ENCODE measurements at regions not wholly inside any gene's neighbourhood (a gene's known extent, or its start where the extent isn't known, plus 50 kb on each side); places are given as distances from the start of the nearest gene placed in this dataset.

DNA sequence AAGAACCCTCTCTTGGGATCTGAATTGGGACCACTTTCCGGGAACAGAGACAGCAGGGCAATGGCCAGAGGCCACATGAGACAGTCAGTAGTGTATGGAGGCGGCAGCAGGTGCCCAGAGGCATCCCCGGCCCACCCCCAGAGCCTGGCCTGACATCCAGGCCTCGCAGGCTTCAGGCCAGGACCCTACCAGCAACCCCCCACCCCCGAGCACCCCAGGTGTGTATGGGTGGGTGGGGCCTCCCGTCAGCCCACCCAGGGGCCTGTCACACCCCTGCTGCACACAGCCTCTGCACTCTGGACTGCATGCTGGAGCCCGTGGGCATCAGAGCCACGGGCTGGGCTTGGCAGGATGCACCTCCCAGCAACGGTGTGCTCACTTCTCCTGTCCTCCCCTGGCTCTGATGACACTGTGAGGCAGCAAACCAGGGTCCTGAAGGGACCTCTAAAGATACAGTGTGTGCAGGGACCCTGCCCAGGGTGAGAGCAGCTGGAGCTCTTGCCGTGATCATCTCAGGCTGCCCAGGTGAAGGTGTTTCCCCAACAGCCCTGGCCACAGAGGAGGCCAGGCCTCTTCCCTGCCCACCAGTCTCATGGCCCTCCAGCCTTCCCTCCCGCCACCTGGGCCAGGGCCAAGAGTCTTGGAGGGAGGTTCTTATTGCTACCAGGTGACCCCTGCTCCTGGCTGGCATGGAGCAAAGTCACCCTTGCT lies 88.8 kb upstream of the SEPTIN5 start:
- Histone ChIP-seq H3K27me3 (ENCODE audit: control insufficient read depth, insufficient read depth, low read length) (peaks cover 35% of the 10 kb centered on the region), H3K4me3 (ENCODE audit: low read depth, low read length) (no peak overlapping the region), H3K27ac (ENCODE audit: low read depth, low read length) (no peak overlapping the region), H3K9me3 (ENCODE audit: control insufficient read depth, insufficient read depth, low read length) (no peaks in the 10 kb centered on the region)
- ChIA-PET POLR2A (no interaction called here), CTCF (no interaction called here)
- TF ChIP-seq, protein P1, sequence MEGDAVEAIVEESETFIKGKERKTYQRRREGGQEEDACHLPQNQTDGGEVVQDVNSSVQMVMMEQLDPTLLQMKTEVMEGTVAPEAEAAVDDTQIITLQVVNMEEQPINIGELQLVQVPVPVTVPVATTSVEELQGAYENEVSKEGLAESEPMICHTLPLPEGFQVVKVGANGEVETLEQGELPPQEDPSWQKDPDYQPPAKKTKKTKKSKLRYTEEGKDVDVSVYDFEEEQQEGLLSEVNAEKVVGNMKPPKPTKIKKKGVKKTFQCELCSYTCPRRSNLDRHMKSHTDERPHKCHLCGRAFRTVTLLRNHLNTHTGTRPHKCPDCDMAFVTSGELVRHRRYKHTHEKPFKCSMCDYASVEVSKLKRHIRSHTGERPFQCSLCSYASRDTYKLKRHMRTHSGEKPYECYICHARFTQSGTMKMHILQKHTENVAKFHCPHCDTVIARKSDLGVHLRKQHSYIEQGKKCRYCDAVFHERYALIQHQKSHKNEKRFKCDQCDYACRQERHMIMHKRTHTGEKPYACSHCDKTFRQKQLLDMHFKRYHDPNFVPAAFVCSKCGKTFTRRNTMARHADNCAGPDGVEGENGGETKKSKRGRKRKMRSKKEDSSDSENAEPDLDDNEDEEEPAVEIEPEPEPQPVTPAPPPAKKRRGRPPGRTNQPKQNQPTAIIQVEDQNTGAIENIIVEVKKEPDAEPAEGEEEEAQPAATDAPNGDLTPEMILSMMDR (IDR thresholded peaks at IDR 0.05; ENCODE audit: low read depth, low read length): no peak
- DNase-seq (ENCODE audit: low read depth, low spot score): no peak

DNA sequence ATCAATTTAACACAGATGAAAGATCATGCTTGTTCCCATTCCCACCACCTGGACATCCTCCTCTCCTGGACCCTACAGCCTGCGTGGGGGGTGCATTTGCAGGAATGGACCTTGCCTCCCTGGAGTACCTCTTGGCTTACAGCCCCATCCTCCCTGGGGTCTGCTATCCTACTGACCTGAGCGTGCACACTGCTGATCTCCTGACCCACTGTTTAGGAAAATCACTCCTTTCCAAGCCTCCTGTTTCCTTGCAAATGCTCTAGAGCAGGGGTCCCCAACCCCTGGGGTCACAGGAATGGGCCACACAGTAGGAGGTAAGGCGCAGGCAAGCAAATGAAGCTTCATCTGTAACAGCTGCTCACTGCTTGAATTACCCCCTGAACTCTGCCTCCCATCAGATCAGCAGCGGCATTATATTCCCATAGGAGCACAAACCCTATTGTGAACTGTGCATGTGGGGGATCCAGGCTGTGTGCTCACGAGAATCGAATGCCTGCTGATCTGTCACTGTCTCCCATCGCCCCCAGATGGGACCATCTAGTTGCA lies 88.2 kb upstream of the SEPTIN5 start:
- Histone ChIP-seq H3K9me3 (ENCODE audit: control insufficient read depth, insufficient read depth, low read length) (no peaks in the 10 kb centered on the region), H3K4me3 (ENCODE audit: low read depth, low read length) (no peak overlapping the region), H3K27me3 (ENCODE audit: control insufficient read depth, insufficient read depth, low read length) (peaks cover 29% of the 10 kb centered on the region), H3K27ac (ENCODE audit: low read depth, low read length) (no peak overlapping the region)
- POLR2A ChIA-PET: no interaction called here
- TF ChIP-seq, protein P1 (IDR thresholded peaks at IDR 0.05; ENCODE audit: low read depth, low read length): no peak
- CTCF ChIA-PET: no interaction called here
- DNase-seq (ENCODE audit: low read depth, low spot score): no peak

DNA sequence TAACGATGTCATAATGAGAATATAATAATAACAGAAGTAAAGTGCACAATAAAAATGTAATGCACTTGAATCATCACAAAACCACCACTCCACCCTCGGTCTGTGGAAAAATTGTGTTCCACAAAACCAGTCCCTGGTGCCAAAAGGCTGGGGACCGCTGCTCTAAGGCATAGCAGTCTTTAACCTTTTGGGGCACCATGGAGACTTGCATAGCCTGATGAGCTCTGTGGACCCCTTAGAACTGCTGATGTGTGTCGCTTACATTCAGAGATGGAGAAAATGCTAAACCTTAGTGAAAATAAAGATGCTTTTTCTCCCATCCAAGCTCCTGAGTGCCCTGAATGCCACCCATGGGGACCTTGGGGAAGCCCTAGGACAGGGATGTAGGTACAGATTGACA lies 87.6 kb upstream of the SEPTIN5 start:
- TF ChIP-seq, protein P1 (IDR thresholded peaks at IDR 0.05; ENCODE audit: low read depth, low read length): no peak
- no peak overlapping the region for H3K4me3 ChIP-seq (ENCODE audit: low read depth, low read length)
- no peak overlapping the region for H3K27ac ChIP-seq (ENCODE audit: low read depth, low read length)
- no peak for DNase-seq (ENCODE audit: low read depth, low spot score)
- peaks cover 25% of the 10 kb centered on the region for H3K27me3 ChIP-seq (ENCODE audit: control insufficient read depth, insufficient read depth, low read length)
- ChIA-PET POLR2A (no interaction called here), CTCF (interaction anchor here (1.1 kb wide), 1 partner anchor 182 kb away, joined by 3 read pairs; no protein-coding TSS in a partner anchor)
- H3K9me3 ChIP-seq (ENCODE audit: control insufficient read depth, insufficient read depth, low read length): no peaks in the 10 kb centered on the region

DNA sequence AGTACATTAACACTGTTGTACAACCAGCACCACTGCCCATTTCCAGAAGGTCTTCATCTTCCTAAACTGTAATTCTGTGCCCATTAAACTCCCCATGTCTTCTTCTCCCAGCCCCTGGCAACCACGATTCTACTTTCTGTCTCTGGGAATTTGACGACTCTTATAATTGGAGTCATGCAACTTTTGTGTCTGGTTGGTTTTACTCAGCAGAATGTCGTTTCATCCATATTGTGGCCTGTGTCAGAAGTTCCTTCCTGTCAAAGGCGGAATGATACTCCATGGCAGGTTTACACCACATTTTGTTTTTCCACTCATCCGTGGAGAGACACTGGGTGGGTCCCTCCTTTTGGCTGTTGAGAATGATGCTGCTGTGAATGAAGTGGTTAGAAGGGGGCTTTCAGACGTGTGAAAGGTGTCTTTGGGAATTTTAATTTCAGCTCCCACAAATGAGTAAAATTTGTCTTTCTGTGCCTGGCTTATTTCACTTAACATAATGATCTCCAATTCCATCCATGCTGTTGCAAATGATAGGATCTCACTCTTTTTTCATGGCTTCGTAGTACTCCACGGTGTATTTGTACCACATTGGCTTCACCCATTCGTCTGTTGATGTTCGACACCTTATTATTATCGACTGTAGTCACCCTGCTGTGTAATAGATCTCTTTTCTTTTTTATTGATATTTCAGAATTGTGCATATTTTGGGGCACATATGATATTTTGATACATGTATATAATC lies 86.1 kb upstream of the SEPTIN5 start:
- Histone ChIP-seq H3K4me3 (ENCODE audit: low read depth, low read length) (no peak overlapping the region), H3K27me3 (ENCODE audit: control insufficient read depth, insufficient read depth, low read length) (peaks cover 14% of the 10 kb centered on the region), H3K27ac (ENCODE audit: low read depth, low read length) (no peak overlapping the region), H3K9me3 (ENCODE audit: control insufficient read depth, insufficient read depth, low read length) (no peaks in the 10 kb centered on the region; the same call in 1 of the 2 replicates)
- ChIA-PET CTCF (interaction anchor here (2.6 to 3.1 kb wide), 3 partner anchors 133 to 328 kb away, joined by 26 to 38 read pairs (median 27); partner anchors contain the start of genes CDC45 and UFD1), POLR2A (no interaction called here)
- DNase-seq (ENCODE audit: low read depth, low spot score): no peak
- TF ChIP-seq, protein P1 (IDR thresholded peaks at IDR 0.05; ENCODE audit: low read depth, low read length): no peak

DNA sequence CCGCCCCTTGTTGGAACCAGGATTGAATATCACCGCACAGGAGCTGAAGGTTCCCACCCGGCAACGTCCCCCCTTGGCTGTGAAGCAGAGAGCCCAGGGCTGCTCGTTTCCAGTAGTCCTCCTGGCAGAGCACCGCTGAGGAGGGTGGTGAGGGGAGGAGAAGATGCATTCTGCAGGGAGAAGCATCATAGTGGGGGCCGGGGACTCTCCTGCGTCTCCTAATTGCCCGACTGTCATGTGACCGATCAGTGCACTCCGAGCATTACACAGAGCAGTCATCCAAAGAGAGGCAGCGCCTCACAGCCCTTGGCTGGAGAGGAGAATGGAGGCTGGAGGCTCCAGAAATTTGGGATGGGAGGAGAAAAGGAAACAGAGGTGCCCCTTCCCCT lies 85.0 kb upstream of the SEPTIN5 start:
- no peaks in the 10 kb centered on the region; the same call in 1 of the 2 replicates for H3K9me3 ChIP-seq (ENCODE audit: control insufficient read depth, insufficient read depth, low read length)
- DNase-seq (ENCODE audit: low read depth, low spot score): no peak
- peaks cover 9% of the 10 kb centered on the region for H3K27me3 ChIP-seq (ENCODE audit: control insufficient read depth, insufficient read depth, low read length)
- CTCF ChIA-PET: interaction anchor here (0.5 to 3.1 kb wide), 43 partner anchors 8 to 644 kb away, joined by 3 to 38 read pairs (median 5); partner anchors contain the start of genes C22orf39, CDC45, ESS2 and SLC25A1
- POLR2A ChIA-PET: no interaction called here
- TF ChIP-seq, protein P1 (IDR thresholded peaks at IDR 0.05; ENCODE audit: low read depth, low read length): no peak
- no peak overlapping the region for H3K27ac ChIP-seq (ENCODE audit: low read depth, low read length)
- H3K4me3 ChIP-seq (ENCODE audit: low read depth, low read length): no peak overlapping the region

All from AG04450 (cell line).